22Rv1 (cell line): ENCODE measurements at regions not wholly inside any gene's neighbourhood (a gene's known extent, or its start where the extent isn't known, plus 50 kb on each side); places are given as distances from the start of the nearest gene placed in this dataset.
"Not testable (repeated sequence)": the region's sequence is repeated elsewhere in the genome, so short reads cannot be mapped to it uniquely, and the experiment has no call there.

Source experiments
- CTCF ChIP-seq: fragments of 450-650 bp; IDR thresholded peaks from 2 replicates; pipeline ENCODE4 v1.5.1; 2017; ENCODE audit warnings: mild to moderate bottlenecking
- ZFX ChIP-seq: fragments of 450-650 bp; IDR thresholded peaks from 2 replicates; pipeline ENCODE4 v1.6.1; 2017; ENCODE audit warnings: antibody characterized with exemption, borderline replicate concordance

- not testable (repeated sequence) for TF ChIP-seq ZFX, CTCF
Measured at GRCh38 chr9:74094037-74094436, 403.1 kb upstream of the RORB start.
